GM18873 (cell line): ENCODE measurements at regions not wholly inside any gene's neighbourhood (a gene's known extent, or its start where the extent isn't known, plus 50 kb on each side); places are given as distances from the start of the nearest gene placed in this dataset.
"Not testable (repeated sequence)": the region's sequence is repeated elsewhere in the genome, so short reads cannot be mapped to it uniquely, and the experiment has no call there.

Experiments used
- ATAC-seq: cut with Tn5 transposase; IDR thresholded peaks from one replicate; pipeline ENCODE4 v1.9.1; 2021; ENCODE audit warnings: mild to moderate bottlenecking, moderate library complexity, moderate number of reproducible peaks; ENCODE audit not compliant: unreplicated experiment, low FRiP score

GRCh38 chr11:92168936-92169335 is 55.7 kb upstream of the FAT3 start:
- no peak for ATAC-seq

GRCh38 chr11:92167571-92167970 is 57.0 kb upstream of the FAT3 start:
- ATAC-seq, result no peak

- no peak for ATAC-seq
These were observed 58.3 kb upstream of the FAT3 start for GRCh38 chr11:92166335-92166734.

GRCh38 chr11:92163879-92164278 is 60.7 kb upstream of the FAT3 start:
- ATAC-seq, result no peak

- no peak for ATAC-seq
These were observed 61.8 kb upstream of the FAT3 start for GRCh38 chr11:92162776-92163175.

- ATAC-seq, result no peak
These were observed 64.7 kb upstream of the FAT3 start for GRCh38 chr11:92159931-92160330.

GRCh38 chr11:92157390-92157789 is 67.2 kb upstream of the FAT3 start:
- ATAC-seq, result not testable (repeated sequence)

- ATAC-seq, result no peak
These were observed 70.0 kb upstream of the FAT3 start for GRCh38 chr11:92154611-92155010.

- ATAC-seq, result no peak
These were observed 70.5 kb upstream of the FAT3 start for GRCh38 chr11:92154110-92154509.

GRCh38 chr11:92153542-92153941 is 71.1 kb upstream of the FAT3 start:
- ATAC-seq, result no peak

- no peak for ATAC-seq
These were observed 72.4 kb upstream of the FAT3 start for GRCh38 chr11:92152245-92152644.

- ATAC-seq, result no peak
These were observed 74.6 kb upstream of the FAT3 start for GRCh38 chr11:92149996-92150395.

- no peak for ATAC-seq
These were observed 82.9 kb upstream of the FAT3 start for GRCh38 chr11:92141725-92142124.

- no peak for ATAC-seq
These were observed 83.5 kb upstream of the FAT3 start for GRCh38 chr11:92141159-92141558.

GRCh38 chr11:92140021-92140420 is 84.6 kb upstream of the FAT3 start:
- no peak for ATAC-seq

GRCh38 chr11:92138296-92138695 is 86.3 kb upstream of the FAT3 start:
- ATAC-seq, result no peak

- ATAC-seq, result no peak
These were observed 86.9 kb upstream of the FAT3 start for GRCh38 chr11:92137747-92138146.

GRCh38 chr11:92136797-92137196 is 87.8 kb upstream of the FAT3 start:
- ATAC-seq, result no peak

- no peak for ATAC-seq
These were observed 93.2 kb upstream of the FAT3 start for GRCh38 chr11:92131289-92131865.

GRCh38 chr11:92130421-92130831 is 94.2 kb upstream of the FAT3 start:
- ATAC-seq, result no peak

- no peak for ATAC-seq
These were observed 94.8 kb upstream of the FAT3 start for GRCh38 chr11:92129811-92130210.

- ATAC-seq, result no peak
These were observed 96.6 kb upstream of the FAT3 start for GRCh38 chr11:92128026-92128425.

GRCh38 chr11:92125321-92125720 is 99.3 kb upstream of the FAT3 start:
- ATAC-seq, result no peak
